GM12872 (cell line): ENCODE measurements at regions not wholly inside any gene's neighbourhood (a gene's known extent, or its start where the extent isn't known, plus 50 kb on each side); places are given as distances from the start of the nearest gene placed in this dataset.

Experiments used
- CTCF ChIP-seq: IDR thresholded peaks from 3 replicates; pipeline ENCODE4 v1.5.1; 2011; ENCODE audit warnings: low read depth, mild to moderate bottlenecking, low read length, moderate library complexity; ENCODE audit not compliant: insufficient read depth

- TF ChIP-seq CTCF, result no peak
These were observed 235.1 kb upstream of the DIO2 start for GRCh38 chr14:80446356-80446755.

- TF ChIP-seq CTCF, result no peak
These were observed 234.3 kb upstream of the DIO2 start for GRCh38 chr14:80445605-80446004.

- no peak for TF ChIP-seq CTCF
These were observed 223.4 kb upstream of the DIO2 start for GRCh38 chr14:80434574-80435321.

- TF ChIP-seq CTCF, result no peak
These were observed 222.5 kb upstream of the DIO2 start for GRCh38 chr14:80433811-80434210.

GRCh38 chr14:80428671-80429070 lies 217.4 kb upstream of the DIO2 start:
- no peak for TF ChIP-seq CTCF

- no peak for TF ChIP-seq CTCF
These were observed 216.9 kb upstream of the DIO2 start for GRCh38 chr14:80428171-80428570.

- TF ChIP-seq CTCF, result no peak
These were observed 215.8 kb upstream of the DIO2 start for GRCh38 chr14:80427101-80427500.
